Mammary epithelial cell (primary cell): ENCODE measurements at regions not wholly inside any gene's neighbourhood (a gene's known extent, or its start where the extent isn't known, plus 50 kb on each side); places are given as distances from the start of the nearest gene placed in this dataset.

Source experiments
- EZH2 ChIP-seq: IDR thresholded peaks from 2 replicates; pipeline ENCODE4 v1.6.1; 2012; ENCODE audit warnings: low read length, inconsistent platforms, borderline replicate concordance
- TF ChIP-seq, protein P1 (sequence below), 2 donors: IDR thresholded peaks in 1 of 2; conservative IDR thresholded peaks in 1 of 2; 2 replicates each; pipeline ENCODE4 v1.5.1; 2011 to 2012; ENCODE audit warnings: inconsistent platforms in 2 of 2, low read length in 2 of 2, mild to moderate bottlenecking in 2 of 2, control low read depth in 1 of 2, low read depth in 1 of 2; ENCODE audit not compliant: insufficient read depth in 1 of 2; ENCODE audit errors: extremely low read depth in 1 of 2

DNA sequence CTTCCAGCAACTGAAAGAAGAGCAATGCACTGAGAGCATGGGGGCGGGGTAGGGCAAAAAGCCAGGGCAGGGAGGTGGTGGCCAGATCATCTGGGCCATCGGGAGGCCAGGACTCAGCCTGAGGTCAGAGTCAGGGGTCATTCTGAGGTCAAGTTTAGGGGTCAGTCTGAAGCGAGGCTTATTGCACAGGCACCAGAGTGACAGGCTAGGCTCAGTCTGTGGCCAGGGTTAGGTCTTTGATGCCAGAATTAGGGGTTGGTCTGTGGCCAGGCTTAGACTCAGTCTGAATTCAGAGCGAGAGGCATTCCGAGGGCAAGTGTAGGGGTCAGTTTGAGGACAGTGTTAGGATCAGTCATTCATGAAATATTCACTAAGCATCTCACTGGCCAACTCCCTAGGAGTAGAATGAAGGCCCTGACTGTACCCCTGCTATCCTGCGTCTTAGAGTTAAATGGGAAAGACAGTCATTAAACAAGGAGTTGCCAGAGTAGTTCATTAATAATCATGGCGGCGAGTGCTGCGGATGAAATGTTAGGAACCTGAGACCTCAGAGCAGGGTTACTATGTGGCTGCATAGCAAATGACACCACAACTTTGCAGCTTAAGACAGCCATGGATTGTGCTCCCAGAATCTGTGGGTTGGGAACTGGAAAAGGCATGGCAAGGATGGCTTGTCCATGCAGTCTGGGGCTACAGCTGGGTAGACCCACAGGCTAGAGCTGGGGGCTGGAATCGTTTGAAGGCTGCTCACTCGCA, 198.7 kb downstream of the CYP26B1 start:
- TF ChIP-seq, protein P1, sequence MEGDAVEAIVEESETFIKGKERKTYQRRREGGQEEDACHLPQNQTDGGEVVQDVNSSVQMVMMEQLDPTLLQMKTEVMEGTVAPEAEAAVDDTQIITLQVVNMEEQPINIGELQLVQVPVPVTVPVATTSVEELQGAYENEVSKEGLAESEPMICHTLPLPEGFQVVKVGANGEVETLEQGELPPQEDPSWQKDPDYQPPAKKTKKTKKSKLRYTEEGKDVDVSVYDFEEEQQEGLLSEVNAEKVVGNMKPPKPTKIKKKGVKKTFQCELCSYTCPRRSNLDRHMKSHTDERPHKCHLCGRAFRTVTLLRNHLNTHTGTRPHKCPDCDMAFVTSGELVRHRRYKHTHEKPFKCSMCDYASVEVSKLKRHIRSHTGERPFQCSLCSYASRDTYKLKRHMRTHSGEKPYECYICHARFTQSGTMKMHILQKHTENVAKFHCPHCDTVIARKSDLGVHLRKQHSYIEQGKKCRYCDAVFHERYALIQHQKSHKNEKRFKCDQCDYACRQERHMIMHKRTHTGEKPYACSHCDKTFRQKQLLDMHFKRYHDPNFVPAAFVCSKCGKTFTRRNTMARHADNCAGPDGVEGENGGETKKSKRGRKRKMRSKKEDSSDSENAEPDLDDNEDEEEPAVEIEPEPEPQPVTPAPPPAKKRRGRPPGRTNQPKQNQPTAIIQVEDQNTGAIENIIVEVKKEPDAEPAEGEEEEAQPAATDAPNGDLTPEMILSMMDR (conservative IDR thresholded peaks at IDR 0.05 in 1 of 2, IDR thresholded peaks at IDR 0.05 in 1 of 2; ENCODE audit: extremely low read depth in 1 of 2, insufficient read depth in 1 of 2, low read depth in 1 of 2, low read length in 2 of 2), result no peak
- TF ChIP-seq EZH2, result no peak
